Hepatocyte (in vitro differentiated cells): ENCODE measurements at regions not wholly inside any gene's neighbourhood (a gene's known extent, or its start where the extent isn't known, plus 50 kb on each side); places are given as distances from the start of the nearest gene placed in this dataset.

Source experiments
- DNase-seq: peaks from one replicate; pipeline ENCODE4 v3.0.0-alpha.2; 2016; ENCODE audit warnings: low spot score
- H2AFZ ChIP-seq: fragments of 200-600 bp; sonication (generic); 2 replicates; pipeline ENCODE4 v1.6.0; 2016; ENCODE audit warnings: antibody characterized with exemption, mild to moderate bottlenecking
- H3K27ac ChIP-seq: fragments of 200-600 bp; sonication (generic); 2 replicates; pipeline ENCODE4 v1.5.1; 2016; ENCODE audit warnings: mild to moderate bottlenecking
- H3K27me3 ChIP-seq: fragments of 200-600 bp; sonication (generic); 2 replicates; pipeline ENCODE4 v1.6.1; 2016
- H3K36me3 ChIP-seq: fragments of 200-600 bp; sonication (generic); replicated peaks from 2 replicates; pipeline ENCODE4 v1.5.1; 2016; ENCODE audit warnings: low read depth; ENCODE audit not compliant: insufficient read depth
- H3K4me1 ChIP-seq: fragments of 200-600 bp; sonication (generic); 2 replicates; pipeline ENCODE4 v1.5.1; 2016; ENCODE audit warnings: mild to moderate bottlenecking, moderate library complexity; ENCODE audit not compliant: insufficient read depth
- H3K4me2 ChIP-seq: fragments of 200-600 bp; sonication (generic); 2 replicates; pipeline ENCODE4 v1.6.0; 2016
- H3K4me3 ChIP-seq: fragments of 200-600 bp; sonication (generic); 2 replicates; pipeline ENCODE4 v1.5.1; 2016; ENCODE audit warnings: mild to moderate bottlenecking
- H3K79me2 ChIP-seq: fragments of 200-600 bp; sonication (generic); 2 replicates; pipeline ENCODE4 v1.6.0; 2017; ENCODE audit warnings: mild to moderate bottlenecking
- H3K9me2 ChIP-seq: fragments of 200-600 bp; sonication (generic); replicated peaks from 2 replicates; pipeline ENCODE4 v1.6.0; 2017; ENCODE audit warnings: mild to moderate bottlenecking; ENCODE audit not compliant: insufficient read depth
- H3K9me3 ChIP-seq: fragments of 200-600 bp; sonication (generic); 2 replicates; pipeline ENCODE4 v1.5.1; 2016; ENCODE audit warnings: low read depth, mild to moderate bottlenecking
- H4K20me1 ChIP-seq: fragments of 200-600 bp; sonication (generic); 2 replicates; pipeline ENCODE4 v1.6.0; 2016; ENCODE audit warnings: mild to moderate bottlenecking; ENCODE audit not compliant: insufficient read depth, poor library complexity, severe bottlenecking
- EZH2 ChIP-seq: fragments of 200-600 bp; sonication (generic); IDR thresholded peaks from 2 replicates; pipeline ENCODE4 v1.6.1; 2016; ENCODE audit warnings: antibody characterized with exemption, mild to moderate bottlenecking, borderline replicate concordance
- EZH2phosphoT487 ChIP-seq: fragments of 200-600 bp; sonication (generic); IDR thresholded peaks from one replicate; pipeline ENCODE4 v1.6.1; 2018; ENCODE audit warnings: antibody characterized with exemption, mild to moderate bottlenecking, low read depth, moderate library complexity; ENCODE audit not compliant: unreplicated experiment, severe bottlenecking
- WGBS: methylation state at CpG from one replicate; pipeline ENCODE4 v1.1.6; 2016; ENCODE audit warnings: low lambda C conversion rate; ENCODE audit errors: missing lambda C conversion rate; 5-methylcytosine and 5-hydroxymethylcytosine counted together
- TF ChIP-seq, protein P1 (sequence below): fragments of 200-600 bp; sonication (generic); IDR thresholded peaks from 2 replicates; pipeline ENCODE4 v1.5.1; 2016; ENCODE audit warnings: antibody characterized with exemption, mild to moderate bottlenecking; ENCODE audit not compliant: poor library complexity

DNA sequence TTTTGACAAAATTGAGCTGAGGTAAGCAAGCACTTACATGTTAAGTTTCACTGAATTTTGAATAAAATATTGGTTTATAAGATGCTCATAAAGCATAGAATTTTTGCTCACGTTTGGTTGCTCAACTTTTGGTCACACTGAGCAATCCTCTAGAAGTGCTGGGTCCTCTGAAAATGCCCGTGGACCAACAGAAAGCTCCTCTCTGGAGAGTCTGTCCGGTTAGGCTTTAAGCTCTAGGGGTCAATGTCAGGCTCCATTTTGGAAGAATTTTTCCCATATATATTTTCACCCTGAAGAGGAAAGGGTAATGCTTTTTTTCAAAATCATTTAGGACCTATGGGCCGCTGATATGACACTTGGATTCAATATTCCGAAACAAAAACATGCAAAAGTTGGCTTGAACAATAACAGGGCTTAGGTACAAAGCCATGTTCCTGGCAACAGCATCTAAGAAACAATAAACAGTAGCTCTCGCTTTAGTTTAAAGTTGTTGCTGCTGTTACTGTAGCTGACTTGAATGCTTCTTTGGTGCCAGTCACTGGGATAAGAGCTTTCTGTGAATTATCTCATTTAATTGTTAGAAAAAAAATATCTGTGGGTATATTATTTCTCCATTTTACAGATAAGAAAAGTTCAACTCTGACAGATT is 131.7 kb upstream of the ESRRG start:
- Histone ChIP-seq H3K36me3 (no peaks in the 10 kb centered on the region), H3K27me3 (no peaks in the 10 kb centered on the region), H3K4me2 (no peak overlapping the region), H3K79me2 (no peaks in the 10 kb centered on the region), H3K9me2 (no peaks in the 10 kb centered on the region), H3K4me1 (no peaks in the 10 kb centered on the region), H3K27ac (no peak overlapping the region), H4K20me1 (no peaks in the 10 kb centered on the region), H3K4me3 (no peak overlapping the region), H3K9me3 (no peaks in the 10 kb centered on the region), H2AFZ (no peak overlapping the region)
- WGBS: 84% methylated on average over 6 of the region's 6 CpGs
- TF ChIP-seq EZH2: no peak
- TF ChIP-seq EZH2phosphoT487: no peak
- TF ChIP-seq, protein P1, sequence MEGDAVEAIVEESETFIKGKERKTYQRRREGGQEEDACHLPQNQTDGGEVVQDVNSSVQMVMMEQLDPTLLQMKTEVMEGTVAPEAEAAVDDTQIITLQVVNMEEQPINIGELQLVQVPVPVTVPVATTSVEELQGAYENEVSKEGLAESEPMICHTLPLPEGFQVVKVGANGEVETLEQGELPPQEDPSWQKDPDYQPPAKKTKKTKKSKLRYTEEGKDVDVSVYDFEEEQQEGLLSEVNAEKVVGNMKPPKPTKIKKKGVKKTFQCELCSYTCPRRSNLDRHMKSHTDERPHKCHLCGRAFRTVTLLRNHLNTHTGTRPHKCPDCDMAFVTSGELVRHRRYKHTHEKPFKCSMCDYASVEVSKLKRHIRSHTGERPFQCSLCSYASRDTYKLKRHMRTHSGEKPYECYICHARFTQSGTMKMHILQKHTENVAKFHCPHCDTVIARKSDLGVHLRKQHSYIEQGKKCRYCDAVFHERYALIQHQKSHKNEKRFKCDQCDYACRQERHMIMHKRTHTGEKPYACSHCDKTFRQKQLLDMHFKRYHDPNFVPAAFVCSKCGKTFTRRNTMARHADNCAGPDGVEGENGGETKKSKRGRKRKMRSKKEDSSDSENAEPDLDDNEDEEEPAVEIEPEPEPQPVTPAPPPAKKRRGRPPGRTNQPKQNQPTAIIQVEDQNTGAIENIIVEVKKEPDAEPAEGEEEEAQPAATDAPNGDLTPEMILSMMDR: no peak
- DNase-seq: no peak

DNA sequence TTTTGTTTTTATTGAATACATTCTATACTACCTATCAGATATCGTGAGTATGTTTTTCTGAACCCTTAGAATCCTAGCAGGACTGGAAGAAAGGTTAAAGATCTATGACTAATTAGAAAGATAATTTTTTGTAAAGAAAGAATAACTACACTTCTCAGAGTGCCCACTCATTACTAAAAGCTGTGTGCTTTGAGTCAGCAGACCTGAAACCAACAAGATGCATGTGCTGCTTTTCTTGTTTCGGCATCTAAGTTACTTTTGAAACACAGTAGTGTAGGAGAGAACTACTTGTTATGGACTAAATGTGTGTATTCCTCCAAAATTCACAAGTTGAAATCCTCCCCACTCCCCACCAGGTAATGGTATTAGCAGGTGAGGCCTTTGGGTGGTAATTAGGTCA is 127.8 kb upstream of the ESRRG start:
- H3K9me2 ChIP-seq: no peaks in the 10 kb centered on the region
- H4K20me1 ChIP-seq: no peaks in the 10 kb centered on the region
- DNase-seq: no peak
- H3K4me1 ChIP-seq: no peaks in the 10 kb centered on the region
- H3K27me3 ChIP-seq: no peaks in the 10 kb centered on the region
- no peak overlapping the region for H3K27ac ChIP-seq
- no peak overlapping the region for H2AFZ ChIP-seq
- H3K4me3 ChIP-seq: no peak overlapping the region
- WGBS: 95% methylated on average over 2 of the region's 2 CpGs
- H3K79me2 ChIP-seq: no peaks in the 10 kb centered on the region
- TF ChIP-seq, protein P1: no peak
- TF ChIP-seq EZH2phosphoT487: no peak
- TF ChIP-seq EZH2: no peak
- H3K36me3 ChIP-seq: no peaks in the 10 kb centered on the region
- no peak overlapping the region for H3K4me2 ChIP-seq
- no peaks in the 10 kb centered on the region for H3K9me3 ChIP-seq

DNA sequence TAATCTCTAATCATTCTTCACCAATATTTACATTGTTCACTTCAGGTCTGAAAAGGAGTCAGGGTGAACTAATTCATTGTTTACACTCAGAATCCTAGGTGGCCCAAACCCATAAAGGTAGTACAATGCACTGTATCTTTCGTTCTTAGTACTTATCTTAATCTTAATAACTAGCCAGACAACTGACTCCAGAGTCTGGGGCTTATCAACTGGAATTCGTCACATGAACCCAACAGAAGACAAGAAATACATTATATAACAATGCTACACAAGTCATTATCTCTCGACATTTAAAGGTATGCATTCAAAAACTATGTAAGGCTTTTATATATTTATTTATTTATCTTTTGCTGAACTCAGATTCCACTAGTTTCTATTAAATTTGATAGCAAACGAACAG is 125.9 kb upstream of the ESRRG start:
- TF ChIP-seq, protein P1: no peak
- TF ChIP-seq EZH2phosphoT487: no peak
- no peak overlapping the region for H3K27ac ChIP-seq
- H3K9me2 ChIP-seq: no peaks in the 10 kb centered on the region
- H3K4me2 ChIP-seq: peak overlapping the region; percentile 1
- H3K4me1 ChIP-seq: no peaks in the 10 kb centered on the region
- no peak overlapping the region for H2AFZ ChIP-seq
- H3K79me2 ChIP-seq: no peaks in the 10 kb centered on the region
- H4K20me1 ChIP-seq: no peaks in the 10 kb centered on the region
- H3K4me3 ChIP-seq: no peak overlapping the region
- DNase-seq: no peak
- 27% methylated on average over 4 of the region's 4 CpGs for WGBS
- H3K27me3 ChIP-seq: no peaks in the 10 kb centered on the region
- H3K9me3 ChIP-seq: no peaks in the 10 kb centered on the region
- no peaks in the 10 kb centered on the region for H3K36me3 ChIP-seq
